Vagina (tissue), 2 donors: ENCODE measurements at regions not wholly inside any gene's neighbourhood (a gene's known extent, or its start where the extent isn't known, plus 50 kb on each side); places are given as distances from the start of the nearest gene placed in this dataset.

Experiments used
- POLR2A ChIP-seq, 2 donors: fragments of 450-650 bp; IDR thresholded peaks; one replicate each; pipeline ENCODE4 v1.6.1; 2017; ENCODE audit warnings: antibody characterized with exemption in 2 of 2, mild to moderate bottlenecking in 2 of 2, moderate library complexity in 2 of 2
- POLR2AphosphoS5 ChIP-seq, 2 donors: sonication (generic); formaldehyde crosslinking; IDR thresholded peaks; one replicate each; pipeline ENCODE4 v1.9.0; 2017; ENCODE audit warnings: antibody characterized with exemption in 2 of 2, mild to moderate bottlenecking in 2 of 2, low read depth in 1 of 2; ENCODE audit not compliant: insufficient read depth in 1 of 2
- TF ChIP-seq, protein P1 (sequence below), 3 experiments: fragments of 450-650 bp in 2 of 3; fragments of 200-600 bp in 1 of 3; sonication (generic) in 1 of 3; IDR thresholded peaks; one replicate each; pipeline ENCODE4 v1.5.1; 2017 to 2019; ENCODE audit warnings: antibody characterized with exemption in 3 of 3, mild to moderate bottlenecking in 2 of 3, moderate library complexity in 2 of 3

DNA sequence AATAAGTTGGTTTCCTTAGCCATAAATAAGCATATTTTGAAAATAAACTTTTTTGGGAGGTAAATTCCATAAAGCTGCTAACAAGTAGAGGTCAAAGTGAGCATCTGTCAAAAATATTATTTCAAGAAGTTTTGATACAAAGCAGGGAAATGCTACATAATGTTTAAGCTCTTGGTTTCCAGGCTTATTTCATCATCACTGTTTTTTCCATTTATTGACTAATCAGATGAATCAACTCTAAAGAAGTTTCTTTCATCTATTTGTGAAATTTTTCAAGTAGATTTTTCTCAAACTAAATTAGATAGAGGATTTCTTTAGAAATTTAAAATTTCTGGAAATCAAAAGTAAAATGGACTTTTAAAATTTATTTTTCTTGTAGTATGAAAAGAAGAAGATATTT is 89.5 kb upstream of the TBX18 start:
- TF ChIP-seq, protein P1, sequence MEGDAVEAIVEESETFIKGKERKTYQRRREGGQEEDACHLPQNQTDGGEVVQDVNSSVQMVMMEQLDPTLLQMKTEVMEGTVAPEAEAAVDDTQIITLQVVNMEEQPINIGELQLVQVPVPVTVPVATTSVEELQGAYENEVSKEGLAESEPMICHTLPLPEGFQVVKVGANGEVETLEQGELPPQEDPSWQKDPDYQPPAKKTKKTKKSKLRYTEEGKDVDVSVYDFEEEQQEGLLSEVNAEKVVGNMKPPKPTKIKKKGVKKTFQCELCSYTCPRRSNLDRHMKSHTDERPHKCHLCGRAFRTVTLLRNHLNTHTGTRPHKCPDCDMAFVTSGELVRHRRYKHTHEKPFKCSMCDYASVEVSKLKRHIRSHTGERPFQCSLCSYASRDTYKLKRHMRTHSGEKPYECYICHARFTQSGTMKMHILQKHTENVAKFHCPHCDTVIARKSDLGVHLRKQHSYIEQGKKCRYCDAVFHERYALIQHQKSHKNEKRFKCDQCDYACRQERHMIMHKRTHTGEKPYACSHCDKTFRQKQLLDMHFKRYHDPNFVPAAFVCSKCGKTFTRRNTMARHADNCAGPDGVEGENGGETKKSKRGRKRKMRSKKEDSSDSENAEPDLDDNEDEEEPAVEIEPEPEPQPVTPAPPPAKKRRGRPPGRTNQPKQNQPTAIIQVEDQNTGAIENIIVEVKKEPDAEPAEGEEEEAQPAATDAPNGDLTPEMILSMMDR (IDR thresholded peaks at IDR 0.05): no peak
- TF ChIP-seq POLR2A (IDR thresholded peaks at IDR 0.05) (no peak), POLR2AphosphoS5 (IDR thresholded peaks at IDR 0.05; ENCODE audit: insufficient read depth in 1 of 2, low read depth in 1 of 2) (no peak)
